ENCODE measurements at regions not wholly inside any gene's neighbourhood (a gene's known extent, or its start where the extent isn't known, plus 50 kb on each side); places are given as distances from the start of the nearest gene placed in this dataset.

- TF ChIP-seq ZBTB1 (tag by site-specific recombination; IDR thresholded peaks at IDR 0.05) (no peak), ZNF239 (tag by site-specific recombination; IDR thresholded peaks at IDR 0.05) (no peak), YY1 (tag by site-specific recombination; IDR thresholded peaks at IDR 0.05) (no peak), CTCF (tag by site-specific recombination; IDR thresholded peaks at IDR 0.05) (no peak), PATZ1 (tag by site-specific recombination; IDR thresholded peaks at IDR 0.05) (no peak)
Measured at GRCh38 chr1:222938986-222939385, 124.1 kb downstream of the DISP1 start.
